Vagina (tissue), 2 donors: ENCODE measurements at regions not wholly inside any gene's neighbourhood (a gene's known extent, or its start where the extent isn't known, plus 50 kb on each side); places are given as distances from the start of the nearest gene placed in this dataset.

ENCODE experiments used
- DNase-seq, 2 donors: peaks; one replicate each; pipeline ENCODE4 v3.0.0-alpha.2; 2017; ENCODE audit errors: extremely low spot score in 2 of 2
- H3K27ac ChIP-seq: fragments of 200-600 bp; sonication (generic); one replicate; pipeline ENCODE4 v1.5.1; 2019
- H3K27me3 ChIP-seq: fragments of 200-600 bp; sonication (generic); one replicate; pipeline ENCODE4 v1.5.1; 2019
- H3K36me3 ChIP-seq, 2 donors: fragments of 200-600 bp; sonication (generic); one replicate each; pipeline ENCODE4 v1.5.1; 2017 to 2019
- H3K4me1 ChIP-seq: fragments of 200-600 bp; sonication (generic); one replicate; pipeline ENCODE4 v1.5.1; 2019
- H3K4me3 ChIP-seq, 2 donors: fragments of 200-600 bp; sonication (generic); 1 replicate in 1 of 2; 2 replicates in 1 of 2; pipeline ENCODE4 v1.5.1; 2016 to 2019
- H3K9me3 ChIP-seq: fragments of 200-600 bp; sonication (generic); one replicate; pipeline ENCODE4 v1.5.1; 2019
- CTCF ChIP-seq, 3 experiments: fragments of 450-650 bp in 2 of 3; fragments of 200-600 bp in 1 of 3; sonication (generic) in 1 of 3; IDR thresholded peaks; one replicate each; pipeline ENCODE4 v1.5.1; 2017 to 2019; ENCODE audit warnings: antibody characterized with exemption in 3 of 3, mild to moderate bottlenecking in 2 of 3, moderate library complexity in 2 of 3
- POLR2A ChIP-seq, 2 donors: fragments of 450-650 bp; IDR thresholded peaks; one replicate each; pipeline ENCODE4 v1.6.1; 2017; ENCODE audit warnings: antibody characterized with exemption in 2 of 2, mild to moderate bottlenecking in 2 of 2, moderate library complexity in 2 of 2
- POLR2AphosphoS5 ChIP-seq, 2 donors: sonication (generic); formaldehyde crosslinking; IDR thresholded peaks; one replicate each; pipeline ENCODE4 v1.9.0; 2017; ENCODE audit warnings: antibody characterized with exemption in 2 of 2, mild to moderate bottlenecking in 2 of 2, low read depth in 1 of 2; ENCODE audit not compliant: insufficient read depth in 1 of 2
- intact Hi-C: fragments of 100-400 bp; cut with DNase I; formaldehyde crosslinking; loops from one replicate; pipeline ENCODE4 v1.15.1; 2023

DNA sequence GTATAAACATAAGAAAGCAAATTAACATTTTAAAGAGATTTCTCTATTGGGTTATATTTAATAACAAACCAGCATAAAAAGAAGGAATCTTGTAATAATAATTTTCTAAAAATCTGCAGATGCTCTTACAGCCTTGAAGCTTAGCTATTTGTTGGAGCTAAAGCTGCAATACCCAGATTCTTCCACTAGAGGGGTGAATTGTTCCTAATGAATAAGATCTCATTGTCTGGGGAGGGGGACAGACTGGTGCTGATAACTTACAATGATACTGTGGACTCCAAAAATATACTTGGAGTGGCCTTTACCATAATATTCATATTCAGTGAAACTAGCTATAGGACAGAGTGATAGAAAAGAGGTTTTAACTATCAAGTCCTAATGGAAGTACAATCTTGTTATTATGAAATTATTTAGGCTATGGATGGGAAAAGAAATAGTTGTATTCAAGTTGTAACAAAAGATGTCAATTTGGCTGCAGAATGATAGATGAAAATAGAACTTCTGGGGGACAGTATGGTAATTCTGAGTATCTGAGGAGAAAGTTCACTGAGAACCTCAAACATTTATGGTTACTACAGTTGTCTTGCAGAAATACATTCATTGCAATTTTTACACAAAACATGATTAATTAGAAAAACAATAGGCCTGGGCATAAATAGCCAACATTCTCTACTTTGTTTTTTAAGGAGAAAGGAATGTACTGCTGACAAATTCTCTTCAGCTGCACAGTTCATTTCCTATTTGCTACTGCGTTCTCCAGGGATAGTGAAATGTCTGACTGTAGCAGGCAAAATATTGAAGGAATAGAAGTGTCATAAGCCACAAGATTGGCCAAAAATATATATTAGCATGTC, 443.3 kb downstream of the GBA3 start:
- intact Hi-C loops = no loop called here

DNA sequence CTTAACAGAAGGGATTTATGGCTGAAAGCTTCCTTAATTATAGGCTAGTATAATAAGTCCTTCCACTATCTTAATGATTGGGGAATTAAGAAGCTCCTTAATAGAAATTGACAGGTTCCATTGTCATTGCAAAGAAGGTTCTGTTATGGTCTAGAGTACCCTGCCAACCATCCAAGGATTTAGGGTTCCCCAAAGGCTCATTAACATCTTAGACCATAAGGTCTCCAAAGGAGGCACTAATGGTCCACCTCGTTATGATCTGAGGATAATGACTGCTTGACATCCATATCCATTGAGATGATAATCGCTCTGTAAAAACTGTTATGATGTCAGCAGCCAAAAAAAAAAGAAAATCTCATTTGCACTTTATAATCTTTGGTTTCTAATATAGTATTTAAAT, 441.6 kb downstream of the GBA3 start:
- Histone ChIP-seq H3K36me3 (no peaks in the 10 kb centered on the region), H3K27ac (no peak overlapping the region), H3K27me3 (no peaks in the 10 kb centered on the region), H3K9me3 (no peaks in the 10 kb centered on the region), H3K4me1 (no peaks in the 10 kb centered on the region), H3K4me3 (no peak overlapping the region)
- TF ChIP-seq POLR2AphosphoS5 (IDR thresholded peaks at IDR 0.05; ENCODE audit: insufficient read depth in 1 of 2, low read depth in 1 of 2) = no peak
- no peak for TF ChIP-seq CTCF (IDR thresholded peaks at IDR 0.05)
- no peak for TF ChIP-seq POLR2A (IDR thresholded peaks at IDR 0.05)
- no peak for DNase-seq
- intact Hi-C loops = no loop called here

More for the DNA sequence above, 443.3 kb downstream of the GBA3 start:
- DNase-seq = no peak
- Histone ChIP-seq H3K27ac (no peak overlapping the region), H3K4me1 (no peaks in the 10 kb centered on the region), H3K4me3 (no peak overlapping the region), H3K36me3 (no peaks in the 10 kb centered on the region), H3K9me3 (no peaks in the 10 kb centered on the region), H3K27me3 (no peaks in the 10 kb centered on the region)
- TF ChIP-seq POLR2AphosphoS5 (IDR thresholded peaks at IDR 0.05; ENCODE audit: insufficient read depth in 1 of 2, low read depth in 1 of 2) (no peak), CTCF (IDR thresholded peaks at IDR 0.05) (peak in 2 of 3 experiments; percentile 9 to 31)

DNA sequence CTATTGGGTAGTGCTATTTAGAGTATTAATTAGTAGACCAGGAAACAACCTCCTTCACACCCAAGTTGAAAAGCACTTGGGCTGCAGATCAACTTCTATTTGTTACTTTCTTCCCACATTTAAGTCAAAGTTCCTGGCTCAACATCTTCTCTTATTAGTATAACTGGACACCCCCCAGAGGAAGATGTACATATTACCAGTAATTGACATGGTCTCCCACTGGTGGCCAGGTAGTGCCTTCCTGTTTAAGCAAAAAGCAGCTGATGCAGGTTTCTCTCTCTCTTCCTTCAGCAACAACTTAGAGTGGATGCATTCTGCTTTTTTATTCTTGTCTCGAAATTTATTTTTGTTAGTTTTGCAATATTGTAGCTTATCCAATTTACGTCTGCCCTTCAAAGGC, 438.1 kb downstream of the GBA3 start:
- no peak for DNase-seq
- Histone ChIP-seq H3K4me3 (no peak overlapping the region), H3K27me3 (no peaks in the 10 kb centered on the region), H3K27ac (no peak overlapping the region), H3K9me3 (no peaks in the 10 kb centered on the region), H3K36me3 (no peaks in the 10 kb centered on the region), H3K4me1 (no peaks in the 10 kb centered on the region)
- intact Hi-C loops = no loop called here
- TF ChIP-seq POLR2A (IDR thresholded peaks at IDR 0.05) = no peak
- TF ChIP-seq CTCF (IDR thresholded peaks at IDR 0.05) = no peak
- no peak for TF ChIP-seq POLR2AphosphoS5 (IDR thresholded peaks at IDR 0.05; ENCODE audit: insufficient read depth in 1 of 2, low read depth in 1 of 2)

DNA sequence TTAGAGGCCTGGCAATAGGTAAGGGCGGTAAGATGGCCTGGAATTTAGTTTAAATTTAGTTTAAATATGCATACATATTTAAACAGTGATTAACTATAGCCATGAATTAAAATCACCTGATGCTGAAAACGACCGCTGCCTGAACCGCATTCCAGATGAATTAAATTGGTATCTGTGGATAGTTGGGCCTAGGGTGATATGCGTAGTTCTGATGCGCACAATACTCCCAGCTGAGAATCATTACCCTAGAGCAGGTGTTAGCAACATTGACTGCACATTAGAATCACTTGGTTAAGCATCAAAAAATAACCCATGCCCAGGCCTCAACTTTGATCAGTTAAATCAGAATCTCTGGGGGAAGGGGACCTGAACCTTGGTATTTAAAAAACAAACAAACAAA, 432.4 kb downstream of the GBA3 start:
- Histone ChIP-seq H3K36me3 (no peaks in the 10 kb centered on the region), H3K4me3 (no peak overlapping the region), H3K27me3 (no peaks in the 10 kb centered on the region), H3K27ac (no peak overlapping the region), H3K9me3 (no peaks in the 10 kb centered on the region), H3K4me1 (no peaks in the 10 kb centered on the region)
- no peak for DNase-seq
- intact Hi-C loops = no loop called here
- TF ChIP-seq POLR2AphosphoS5 (IDR thresholded peaks at IDR 0.05; ENCODE audit: insufficient read depth in 1 of 2, low read depth in 1 of 2) = no peak
- no peak for TF ChIP-seq POLR2A (IDR thresholded peaks at IDR 0.05)
- no peak for TF ChIP-seq CTCF (IDR thresholded peaks at IDR 0.05)

DNA sequence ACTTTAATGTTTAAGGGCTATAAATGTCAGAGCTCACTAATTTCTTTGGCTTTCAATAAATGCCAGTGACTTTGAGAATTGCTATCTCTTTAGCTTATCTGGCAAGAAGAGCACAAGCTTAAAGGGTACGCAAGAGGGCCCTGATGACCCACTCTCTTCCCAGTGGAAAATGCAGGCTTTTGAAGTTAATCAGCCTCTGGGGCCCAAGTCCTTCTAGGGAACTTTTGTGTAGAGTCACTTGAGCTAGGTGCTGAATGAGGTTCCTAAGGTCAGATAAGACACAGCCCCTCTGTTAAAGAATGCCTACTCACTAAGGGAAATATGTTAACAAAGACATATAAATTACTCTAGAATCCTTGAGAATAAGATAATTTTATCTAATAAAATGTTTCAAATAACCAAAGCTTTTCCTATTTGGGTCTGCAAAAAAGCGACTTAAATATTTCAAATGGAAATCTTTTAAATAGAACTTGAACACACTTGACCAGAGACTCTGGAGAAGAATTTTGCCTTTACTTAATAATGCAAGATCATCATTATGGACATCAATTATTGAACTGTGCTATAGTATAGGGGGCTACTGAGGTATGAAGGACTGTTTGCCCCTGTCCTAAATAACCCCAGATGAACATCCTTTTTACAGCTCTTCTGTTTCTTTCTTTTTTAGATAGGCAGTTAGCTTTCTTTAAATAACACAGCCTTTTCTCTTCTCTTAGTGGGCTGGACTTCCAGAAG, 430.1 kb downstream of the GBA3 start:
- no peak for DNase-seq
- Histone ChIP-seq H3K27ac (no peak overlapping the region), H3K4me1 (no peaks in the 10 kb centered on the region), H3K27me3 (no peaks in the 10 kb centered on the region), H3K36me3 (no peaks in the 10 kb centered on the region), H3K9me3 (no peaks in the 10 kb centered on the region), H3K4me3 (no peak overlapping the region)
- TF ChIP-seq POLR2AphosphoS5 (IDR thresholded peaks at IDR 0.05; ENCODE audit: insufficient read depth in 1 of 2, low read depth in 1 of 2) (no peak), POLR2A (IDR thresholded peaks at IDR 0.05) (no peak), CTCF (IDR thresholded peaks at IDR 0.05) (no peak)
- intact Hi-C loops = no loop called here
